Uterus (tissue), 3 donors: ENCODE measurements at regions not wholly inside any gene's neighbourhood (a gene's known extent, or its start where the extent isn't known, plus 50 kb on each side); places are given as distances from the start of the nearest gene placed in this dataset.

Experiments used
- DNase-seq, 2 donors: peaks; one replicate each; pipeline ENCODE4 v3.0.0-alpha.2; 2019 to 2020
- H3K27ac ChIP-seq, 2 donors: fragments of 200-600 bp; sonication (generic); 1 replicate in 1 of 2; 2 replicates in 1 of 2; pipeline ENCODE4 v1.5.1; 2016 to 2018
- H3K27me3 ChIP-seq, 2 donors: fragments of 200-600 bp; sonication (generic); one replicate each; pipeline ENCODE4 v1.5.1; 2018 to 2019; ENCODE audit warnings: control low read depth in 1 of 2
- H3K36me3 ChIP-seq, 2 donors: fragments of 200-600 bp; sonication (generic); one replicate each; pipeline ENCODE4 v1.5.1; 2019; ENCODE audit warnings: control low read depth in 1 of 2
- H3K4me1 ChIP-seq, 2 donors: fragments of 200-600 bp; sonication (generic); one replicate each; pipeline ENCODE4 v1.5.1; 2018 to 2019; ENCODE audit warnings: control low read depth in 1 of 2
- H3K4me3 ChIP-seq, 2 donors: fragments of 200-600 bp; sonication (generic); 1 replicate in 1 of 2; 2 replicates in 1 of 2; pipeline ENCODE4 v1.5.1; 2018 to 2019; ENCODE audit warnings: mild to moderate bottlenecking in 1 of 2
- H3K9me3 ChIP-seq, 2 donors: fragments of 200-600 bp; sonication (generic); one replicate each; pipeline ENCODE4 v1.5.1; 2019; ENCODE audit warnings: control low read depth in 1 of 2
- CTCF ChIP-seq, 4 experiments: fragments of 200-600 bp in 2 of 4; fragments of 450-650 bp in 2 of 4; sonication (generic) in 2 of 4; IDR thresholded peaks; one replicate each; pipeline ENCODE4 v1.5.1; 2016 to 2019; ENCODE audit warnings: antibody characterized with exemption in 4 of 4, mild to moderate bottlenecking in 2 of 4, moderate library complexity in 1 of 4
- POLR2A ChIP-seq, 2 donors: fragments of 450-650 bp; IDR thresholded peaks; one replicate each; pipeline ENCODE4 v1.6.1; 2016; ENCODE audit warnings: antibody characterized with exemption in 2 of 2, mild to moderate bottlenecking in 1 of 2, moderate library complexity in 1 of 2
- intact Hi-C: fragments of 100-400 bp; cut with DNase I; formaldehyde crosslinking; loops from one replicate; pipeline ENCODE4 v1.15.1; 2023; ENCODE audit warnings: low total_unique reads
- donor health status: DM: yes; HTN: yes; CAD: no.

GRCh38 chr3:21152555-21152954 is 598.5 kb downstream of the ZNF385D start:
- Histone ChIP-seq H3K27ac (no peak overlapping the region), H3K36me3 (no peaks in the 10 kb centered on the region), H3K9me3 (no peaks in the 10 kb centered on the region), H3K27me3 (no peaks in the 10 kb centered on the region), H3K4me3 (no peak overlapping the region), H3K4me1 (no peaks in the 10 kb centered on the region)
- intact Hi-C loops, result no loop called here
- TF ChIP-seq CTCF (IDR thresholded peaks at IDR 0.05) (no peak), POLR2A (IDR thresholded peaks at IDR 0.05) (no peak)
- no peak for DNase-seq

GRCh38 chr3:21142949-21143348 is 608.1 kb downstream of the ZNF385D start:
- peaks cover 0 to 5% of the 10 kb centered on the region in 2 donors for H3K9me3 ChIP-seq
- H3K4me1 ChIP-seq, result no peaks in the 10 kb centered on the region
- no peaks in the 10 kb centered on the region for H3K27me3 ChIP-seq
- H3K27ac ChIP-seq, result no peak overlapping the region
- no peaks in the 10 kb centered on the region for H3K36me3 ChIP-seq
- no peak for DNase-seq
- H3K4me3 ChIP-seq, result no peak overlapping the region
- TF ChIP-seq CTCF (IDR thresholded peaks at IDR 0.05), result no peak
- no peak for TF ChIP-seq POLR2A (IDR thresholded peaks at IDR 0.05)
- intact Hi-C loops, result no loop called here

- H3K36me3 ChIP-seq, result no peaks in the 10 kb centered on the region
- no peak for TF ChIP-seq POLR2A (IDR thresholded peaks at IDR 0.05)
- TF ChIP-seq CTCF (IDR thresholded peaks at IDR 0.05), result no peak
- H3K4me3 ChIP-seq, result no peak overlapping the region
- H3K9me3 ChIP-seq, result peaks cover 0 to 5% of the 10 kb centered on the region in 2 donors
- intact Hi-C loops, result no loop called here
- H3K4me1 ChIP-seq, result no peaks in the 10 kb centered on the region
- no peak for DNase-seq
- H3K27me3 ChIP-seq, result no peaks in the 10 kb centered on the region
- H3K27ac ChIP-seq, result no peak overlapping the region
Measured at GRCh38 chr3:21142031-21142430, 609.0 kb downstream of the ZNF385D start.

- TF ChIP-seq CTCF (IDR thresholded peaks at IDR 0.05) (no peak), POLR2A (IDR thresholded peaks at IDR 0.05) (no peak)
- intact Hi-C loops, result no loop called here
- Histone ChIP-seq H3K4me3 (no peak overlapping the region), H3K27me3 (no peaks in the 10 kb centered on the region), H3K27ac (no peak overlapping the region), H3K9me3 (peaks cover 0 to 5% of the 10 kb centered on the region in 2 donors), H3K4me1 (no peaks in the 10 kb centered on the region), H3K36me3 (no peaks in the 10 kb centered on the region)
- DNase-seq, result no peak
Measured at GRCh38 chr3:21140785-21141184, 610.2 kb downstream of the ZNF385D start.

- TF ChIP-seq CTCF (IDR thresholded peaks at IDR 0.05) (no peak), POLR2A (IDR thresholded peaks at IDR 0.05) (no peak)
- DNase-seq, result no peak
- no peaks in the 10 kb centered on the region for H3K9me3 ChIP-seq
- no peaks in the 10 kb centered on the region for H3K36me3 ChIP-seq
- no peaks in the 10 kb centered on the region for H3K4me1 ChIP-seq
- H3K4me3 ChIP-seq, result no peak overlapping the region
- intact Hi-C loops, result no loop called here
- H3K27ac ChIP-seq, result no peak overlapping the region
- H3K27me3 ChIP-seq, result no peaks in the 10 kb centered on the region
Measured at GRCh38 chr3:21138085-21138484, 612.9 kb downstream of the ZNF385D start.
